NCI-H1092 treated with DMSO at 0.1 percent for 48 hours (cell line): ENCODE measurements at regions not wholly inside any gene's neighbourhood (a gene's known extent, or its start where the extent isn't known, plus 50 kb on each side); places are given as distances from the start of the nearest gene placed in this dataset.

Source experiments
- DNase-seq: peaks from one replicate; lab custom pipeline; 2025; lab: John Stamatoyannopoulos, UW

GRCh38 chr13:44220948-44221347, 152.7 kb upstream of the SERP2 start:
- DNase-seq = no peak

- no peak for DNase-seq
These were observed 152.0 kb upstream of the SERP2 start for GRCh38 chr13:44221657-44222056.

- DNase-seq = no peak
These were observed 149.7 kb upstream of the SERP2 start for GRCh38 chr13:44223770-44224444.

GRCh38 chr13:44224450-44225149, 149.0 kb upstream of the SERP2 start:
- DNase-seq = no peak

- no peak for DNase-seq
These were observed 144.1 kb upstream of the SERP2 start for GRCh38 chr13:44229371-44230030.

GRCh38 chr13:44230071-44230470, 143.6 kb upstream of the SERP2 start:
- DNase-seq = no peak

- DNase-seq = no peak
These were observed 142.9 kb upstream of the SERP2 start for GRCh38 chr13:44230736-44231135.

- DNase-seq = no peak
These were observed 141.7 kb upstream of the SERP2 start for GRCh38 chr13:44231786-44232516.

GRCh38 chr13:44232774-44233173, 140.8 kb upstream of the SERP2 start:
- DNase-seq = no peak

- no peak for DNase-seq
These were observed 139.1 kb upstream of the SERP2 start for GRCh38 chr13:44234566-44234965.

- no peak for DNase-seq
These were observed 137.3 kb upstream of the SERP2 start for GRCh38 chr13:44236370-44236769.

- no peak for DNase-seq
These were observed 136.8 kb upstream of the SERP2 start for GRCh38 chr13:44236801-44237207.

- DNase-seq = no peak
These were observed 136.3 kb upstream of the SERP2 start for GRCh38 chr13:44237276-44237767.

- no peak for DNase-seq
These were observed 135.7 kb upstream of the SERP2 start for GRCh38 chr13:44237881-44238421.

- no peak for DNase-seq
These were observed 132.9 kb upstream of the SERP2 start for GRCh38 chr13:44240611-44241145.

GRCh38 chr13:44241638-44242037, 132.0 kb upstream of the SERP2 start:
- DNase-seq = no peak

GRCh38 chr13:44242766-44243165, 130.9 kb upstream of the SERP2 start:
- DNase-seq = no peak

- no peak for DNase-seq
These were observed 130.3 kb upstream of the SERP2 start for GRCh38 chr13:44243198-44243857.

GRCh38 chr13:44244288-44244687, 129.3 kb upstream of the SERP2 start:
- DNase-seq = no peak

GRCh38 chr13:44249431-44249836, 124.2 kb upstream of the SERP2 start:
- DNase-seq = peak; percentile 5

- DNase-seq = no peak
These were observed 120.7 kb upstream of the SERP2 start for GRCh38 chr13:44252938-44253337.
